MV-4-11 (cell line): ENCODE measurements at regions not wholly inside any gene's neighbourhood (a gene's known extent, or its start where the extent isn't known, plus 50 kb on each side); places are given as distances from the start of the nearest gene placed in this dataset.

ENCODE experiments used
- DNase-seq: peaks from one replicate; lab custom pipeline; 2025; lab: John Stamatoyannopoulos, UW

GRCh38 chr10:58013406-58013805 is 254.3 kb downstream of the IPMK start:
- DNase-seq: no peak

GRCh38 chr10:58010073-58010702 is 257.5 kb downstream of the IPMK start:
- no peak for DNase-seq

GRCh38 chr10:58003945-58004344 is 263.7 kb downstream of the IPMK start:
- no peak for DNase-seq

GRCh38 chr10:58001159-58001558 is 266.5 kb downstream of the IPMK start:
- DNase-seq: no peak

GRCh38 chr10:57996536-57996935 is 271.2 kb downstream of the IPMK start:
- DNase-seq: no peak

GRCh38 chr10:57993302-57993701 is 274.4 kb downstream of the IPMK start:
- no peak for DNase-seq

GRCh38 chr10:57992321-57993077 is 275.2 kb downstream of the IPMK start:
- DNase-seq: no peak

GRCh38 chr10:57988964-57989363 is 278.7 kb downstream of the IPMK start:
- no peak for DNase-seq

GRCh38 chr10:57987055-57987721 is 280.5 kb downstream of the IPMK start:
- no peak for DNase-seq

- no peak for DNase-seq
These were observed 281.3 kb downstream of the IPMK start for GRCh38 chr10:57986422-57986821.

GRCh38 chr10:57983281-57983791 is 284.4 kb downstream of the IPMK start:
- DNase-seq: no peak

GRCh38 chr10:57982091-57982490 is 285.6 kb downstream of the IPMK start:
- no peak for DNase-seq

- DNase-seq: no peak
These were observed 287.7 kb downstream of the IPMK start for GRCh38 chr10:57979956-57980355.

- DNase-seq: peak; percentile 69
These were observed 288.2 kb downstream of the IPMK start for GRCh38 chr10:57979491-57979890.

- DNase-seq: no peak
These were observed 290.4 kb downstream of the IPMK start for GRCh38 chr10:57977262-57977661.

GRCh38 chr10:57973451-57973850 is 294.2 kb downstream of the IPMK start:
- DNase-seq: no peak

- DNase-seq: no peak
These were observed 294.9 kb downstream of the IPMK start for GRCh38 chr10:57972783-57973182.

- DNase-seq: no peak
These were observed 299.2 kb downstream of the IPMK start for GRCh38 chr10:57968328-57969016.

GRCh38 chr10:57964351-57964750 is 303.3 kb downstream of the IPMK start:
- DNase-seq: no peak

GRCh38 chr10:57963546-57963945 is 304.1 kb downstream of the IPMK start:
- DNase-seq: no peak

- DNase-seq: no peak
These were observed 304.9 kb downstream of the IPMK start for GRCh38 chr10:57962839-57963238.

GRCh38 chr10:57961487-57961886 is 306.2 kb downstream of the IPMK start:
- no peak for DNase-seq
